ENCODE measurements at regions not wholly inside any gene's neighbourhood (a gene's known extent, or its start where the extent isn't known, plus 50 kb on each side); places are given as distances from the start of the nearest gene placed in this dataset.

- no peak for TF ChIP-seq EZH2phosphoT487 (conservative IDR thresholded peaks at IDR 0.05; ENCODE audit: low read length)
- no peak for TF ChIP-seq CTCF (IDR thresholded peaks at IDR 0.05; ENCODE audit: insufficient read depth, low read length, poor library complexity, severe bottlenecking)
Observed at GRCh38 chr14:65249471-65250161, 147.3 kb upstream of the MAX start.

All from SU-DHL-6 (cell line).